Caco-2 (cell line): ENCODE measurements at regions not wholly inside any gene's neighbourhood (a gene's known extent, or its start where the extent isn't known, plus 50 kb on each side); places are given as distances from the start of the nearest gene placed in this dataset.

ENCODE experiments used
- BruUV-seq: library from RNA; stranded (reverse); fragments of 400-500 nt; replicated peaks from 2 replicates; lab custom pipeline; 2021; lab: Mats Ljungman, UMichigan
- CTCF ChIA-PET: fragments of 300-600 bp; sonication (Branson Sonifier 250); formaldehyde crosslinking; loops from one replicate; lab custom pipeline; 2022; ENCODE audit warnings: antibody characterized with exemption; lab: Charles Lee
- POLR2A ChIA-PET: fragments of 300-600 bp; sonication (Branson Sonifier 250); formaldehyde crosslinking; loops from one replicate; lab custom pipeline; 2022; ENCODE audit warnings: antibody characterized with exemption; lab: Charles Lee
- DNase-seq, 2 experiments: peaks; one replicate each; pipeline versions ENCODE4 v3.0.0 to v3.0.0-alpha.2; 2020 to 2022
- H3K27me3 ChIP-seq: replicated peaks from 2 replicates; pipeline ENCODE4 v1.6.0; 2011; ENCODE audit warnings: low read length; ENCODE audit not compliant: control insufficient read depth, insufficient read depth
- H3K36me3 ChIP-seq: 2 replicates; pipeline ENCODE4 v1.5.1; 2011; ENCODE audit warnings: low read length; ENCODE audit not compliant: control insufficient read depth, insufficient read depth
- H3K4me1 ChIP-seq: fragments of 250-450 bp; sonication (Bioruptor Pico); 2 replicates; pipeline ENCODE4 v1.5.1; 2020; ENCODE audit warnings: mild to moderate bottlenecking
- H3K4me3 ChIP-seq: 2 replicates; pipeline ENCODE4 v1.5.1; 2011; ENCODE audit warnings: low read depth, mild to moderate bottlenecking, control low read depth, low read length
- H3K9me3 ChIP-seq: fragments of 250-450 bp; sonication (Bioruptor Pico); 2 replicates; pipeline ENCODE4 v1.5.1; 2020; ENCODE audit warnings: mild to moderate bottlenecking, moderate library complexity
- H3K27ac Mint-ChIP-seq: one replicate; pipeline ENCODE4 v1.8.0; 2022; ENCODE audit warnings: mixed read lengths; ENCODE audit not compliant: unreplicated experiment
- H3K27me3 Mint-ChIP-seq: one replicate; pipeline ENCODE4 v1.8.0; 2022; ENCODE audit warnings: mixed read lengths; ENCODE audit not compliant: insufficient read depth, unreplicated experiment
- H3K36me3 Mint-ChIP-seq: one replicate; pipeline ENCODE4 v1.8.0; 2022; ENCODE audit warnings: mild to moderate bottlenecking, mixed read lengths; ENCODE audit not compliant: insufficient read depth, unreplicated experiment
- H3K4me1 Mint-ChIP-seq: one replicate; pipeline ENCODE4 v1.8.0; 2022; ENCODE audit warnings: low read depth, mixed read lengths; ENCODE audit not compliant: unreplicated experiment
- H3K4me3 Mint-ChIP-seq: one replicate; pipeline ENCODE4 v1.8.0; 2022; ENCODE audit warnings: mild to moderate bottlenecking, moderate library complexity, mixed read lengths; ENCODE audit not compliant: unreplicated experiment
- H3K9me3 Mint-ChIP-seq: one replicate; pipeline ENCODE4 v1.8.0; 2022; ENCODE audit warnings: mixed read lengths; ENCODE audit not compliant: unreplicated experiment
- CTCF ChIP-seq, 2 experiments: fragments of 200-600 bp in 1 of 2; IDR thresholded peaks; 1 replicate in 1 of 2; 2 replicates in 1 of 2; pipeline versions ENCODE4 v1.5.1 to v1.8.0; 2011 to 2022; ENCODE audit warnings: antibody characterized with exemption in 1 of 2, control low read depth in 1 of 2, inconsistent platforms in 1 of 2, low read depth in 1 of 2, low read length in 1 of 2, mild to moderate bottlenecking in 1 of 2, moderate library complexity in 1 of 2; ENCODE audit not compliant: insufficient read depth in 1 of 2, severe bottlenecking in 1 of 2, unreplicated experiment in 1 of 2
- intact Hi-C: fragments of 100-400 bp; cut with micrococcal nuclease; formaldehyde crosslinking; loops from one replicate; pipeline ENCODE4 v1.10.0; 2022; ENCODE audit not compliant: unreplicated experiment

GRCh38 chr6:55696501-55696900 is 117.5 kb upstream of the HMGCLL1 start:
- Histone ChIP-seq H3K9me3 (no peaks in the 10 kb centered on the region), H3K4me1 (no peaks in the 10 kb centered on the region), H3K27me3 (no peaks in the 10 kb centered on the region), H3K4me3 (no peak overlapping the region), H3K36me3 (no peaks in the 10 kb centered on the region)
- no peak for DNase-seq
- Mint-ChIP-seq H3K27ac (no peak overlapping the region), H3K36me3 (no peaks in the 10 kb centered on the region), H3K4me3 (no peak overlapping the region), H3K9me3 (no peaks in the 10 kb centered on the region), H3K27me3 (no peaks in the 10 kb centered on the region), H3K4me1 (no peaks in the 10 kb centered on the region)
- BruUV-seq = no TSS peak
- ChIA-PET CTCF (no interaction called here), POLR2A (interaction anchor here (0.6 kb wide), 1 partner anchor 10 kb away, joined by 3 read pairs; no protein-coding TSS in a partner anchor)
- no peak for TF ChIP-seq CTCF (IDR thresholded peaks at IDR 0.05; ENCODE audit: insufficient read depth in 1 of 2, low read depth in 1 of 2, low read length in 1 of 2, severe bottlenecking in 1 of 2, unreplicated experiment in 1 of 2)
- intact Hi-C loops = no loop called here

- Mint-ChIP-seq H3K4me3 (no peak overlapping the region), H3K27ac (no peak overlapping the region), H3K4me1 (no peaks in the 10 kb centered on the region), H3K36me3 (no peaks in the 10 kb centered on the region), H3K27me3 (no peaks in the 10 kb centered on the region), H3K9me3 (no peaks in the 10 kb centered on the region)
- H3K4me3 ChIP-seq = no peak overlapping the region
- no peaks in the 10 kb centered on the region for H3K9me3 ChIP-seq
- H3K36me3 ChIP-seq = no peaks in the 10 kb centered on the region
- DNase-seq = no peak
- CTCF ChIA-PET = no interaction called here
- no peak for TF ChIP-seq CTCF (IDR thresholded peaks at IDR 0.05; ENCODE audit: insufficient read depth in 1 of 2, low read depth in 1 of 2, low read length in 1 of 2, severe bottlenecking in 1 of 2, unreplicated experiment in 1 of 2)
- H3K27me3 ChIP-seq = no peaks in the 10 kb centered on the region
- no peaks in the 10 kb centered on the region for H3K4me1 ChIP-seq
- BruUV-seq = no TSS peak
- POLR2A ChIA-PET = interaction anchor here (0.6 kb wide), 1 partner anchor 10 kb away, joined by 3 read pairs; no protein-coding TSS in a partner anchor
- intact Hi-C loops = no loop called here
These were observed 117.0 kb upstream of the HMGCLL1 start for GRCh38 chr6:55696041-55696440.

- no peak overlapping the region for H3K4me3 ChIP-seq
- no peak for DNase-seq
- no peaks in the 10 kb centered on the region for H3K27me3 ChIP-seq
- Mint-ChIP-seq H3K27me3 (no peaks in the 10 kb centered on the region), H3K27ac (no peak overlapping the region), H3K36me3 (no peaks in the 10 kb centered on the region), H3K9me3 (no peaks in the 10 kb centered on the region), H3K4me1 (no peaks in the 10 kb centered on the region), H3K4me3 (no peak overlapping the region)
- H3K4me1 ChIP-seq = no peaks in the 10 kb centered on the region
- BruUV-seq = no TSS peak
- H3K36me3 ChIP-seq = no peaks in the 10 kb centered on the region
- TF ChIP-seq CTCF (IDR thresholded peaks at IDR 0.05; ENCODE audit: insufficient read depth in 1 of 2, low read depth in 1 of 2, low read length in 1 of 2, severe bottlenecking in 1 of 2, unreplicated experiment in 1 of 2) = no peak
- no peaks in the 10 kb centered on the region for H3K9me3 ChIP-seq
- POLR2A ChIA-PET = no interaction called here
- intact Hi-C loops = no loop called here
- CTCF ChIA-PET = no interaction called here
These were observed 115.8 kb upstream of the HMGCLL1 start for GRCh38 chr6:55694759-55695158.
